ENCODE measurements at regions not wholly inside any gene's neighbourhood (a gene's known extent, or its start where the extent isn't known, plus 50 kb on each side); places are given as distances from the start of the nearest gene placed in this dataset.

DNA sequence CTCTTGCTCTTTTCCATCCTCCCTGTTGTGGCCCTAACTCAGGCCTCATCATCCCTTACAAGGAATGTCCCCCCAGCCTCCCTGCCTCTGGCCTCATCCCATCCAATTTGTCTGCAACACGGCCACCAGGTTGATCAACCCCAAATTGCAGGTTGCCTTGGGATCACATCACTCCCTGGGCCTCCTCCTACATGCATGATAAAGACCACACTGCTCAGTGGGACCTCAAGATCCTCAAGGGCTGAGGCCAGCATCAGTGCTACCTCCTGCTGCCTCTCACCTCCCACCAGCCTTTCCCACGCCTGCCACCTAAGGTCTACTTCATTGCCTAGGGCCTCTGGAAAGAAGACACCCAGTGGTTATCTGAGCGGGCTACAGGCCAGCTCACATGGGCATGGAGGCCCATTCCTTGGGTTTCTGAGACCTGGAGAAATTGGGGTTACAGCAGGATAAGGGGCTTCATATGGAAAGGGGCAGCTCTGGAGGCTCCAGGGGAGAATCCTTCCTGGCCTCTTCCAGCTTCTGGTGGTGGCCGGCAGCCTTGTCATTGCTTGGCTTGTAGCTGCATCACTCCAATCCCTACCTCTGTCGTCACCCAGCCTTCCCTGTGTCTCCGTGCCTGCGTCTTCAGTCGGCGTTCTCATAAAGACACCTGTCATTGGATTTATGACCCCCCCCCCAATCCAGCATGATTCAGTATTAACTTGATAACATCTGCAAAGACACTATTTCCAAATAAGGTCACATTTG, 60.5 kb downstream of the KLHDC7A start:
- H3K4me3 ChIP-seq (ENCODE audit: insufficient read length, low read depth), result no peak overlapping the region
- H3K9me3 ChIP-seq (ENCODE audit: insufficient read depth, low read length), result no peaks in the 10 kb centered on the region
- DNase-seq (ENCODE audit: low read depth, low spot score), result no peak
- no peak for TF ChIP-seq YY1 (IDR thresholded peaks at IDR 0.05; ENCODE audit: insufficient read depth, insufficient read length)
- TF ChIP-seq SUZ12 (IDR thresholded peaks at IDR 0.05; ENCODE audit: extremely low read depth, insufficient read depth, insufficient read length), result no peak
- TF ChIP-seq ZNF274 (IDR thresholded peaks at IDR 0.05; ENCODE audit: low read depth, low read length), result no peak
- no peaks in the 10 kb centered on the region for H3K36me3 ChIP-seq (ENCODE audit: insufficient read depth, insufficient read length, low read length)
- H3K4me1 ChIP-seq (ENCODE audit: insufficient read depth, insufficient read length), result peaks cover 10% of the 10 kb centered on the region
- H3K27me3 ChIP-seq (ENCODE audit: insufficient read depth, insufficient read length), result peaks cover 3% of the 10 kb centered on the region
- no peak overlapping the region for H3K9ac ChIP-seq (ENCODE audit: insufficient read length, low read depth)

DNA sequence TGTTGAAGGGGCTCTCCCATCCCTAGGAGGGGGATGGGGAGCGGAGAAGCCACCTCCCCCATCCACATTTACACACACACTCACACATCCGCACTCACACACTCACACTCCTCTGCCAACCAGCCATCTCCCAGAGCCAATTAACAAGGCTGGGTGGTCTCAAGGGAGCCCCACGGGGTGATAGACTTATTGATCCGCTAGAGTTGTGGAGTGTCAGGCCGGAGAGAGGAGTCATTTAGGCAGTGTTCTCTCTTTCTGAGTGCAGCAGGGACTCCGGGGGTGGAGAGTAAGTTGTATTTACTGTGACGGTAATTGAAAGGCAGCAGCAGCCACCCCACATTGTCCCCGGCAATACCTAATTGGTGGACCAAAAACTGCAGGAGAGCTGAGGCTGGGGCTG, 61.6 kb downstream of the KLHDC7A start:
- Histone ChIP-seq H3K9me3 (ENCODE audit: insufficient read depth, low read length) (no peaks in the 10 kb centered on the region), H3K4me3 (ENCODE audit: insufficient read length, low read depth) (no peak overlapping the region), H3K36me3 (ENCODE audit: insufficient read depth, insufficient read length, low read length) (no peaks in the 10 kb centered on the region), H3K9ac (ENCODE audit: insufficient read length, low read depth) (no peak overlapping the region), H3K27me3 (ENCODE audit: insufficient read depth, insufficient read length) (no peaks in the 10 kb centered on the region), H3K4me1 (ENCODE audit: insufficient read depth, insufficient read length) (peaks cover 10% of the 10 kb centered on the region)
- DNase-seq (ENCODE audit: low read depth, low spot score), result no peak
- TF ChIP-seq SUZ12 (IDR thresholded peaks at IDR 0.05; ENCODE audit: extremely low read depth, insufficient read depth, insufficient read length) (no peak), YY1 (IDR thresholded peaks at IDR 0.05; ENCODE audit: insufficient read depth, insufficient read length) (no peak), ZNF274 (IDR thresholded peaks at IDR 0.05; ENCODE audit: low read depth, low read length) (no peak)

DNA sequence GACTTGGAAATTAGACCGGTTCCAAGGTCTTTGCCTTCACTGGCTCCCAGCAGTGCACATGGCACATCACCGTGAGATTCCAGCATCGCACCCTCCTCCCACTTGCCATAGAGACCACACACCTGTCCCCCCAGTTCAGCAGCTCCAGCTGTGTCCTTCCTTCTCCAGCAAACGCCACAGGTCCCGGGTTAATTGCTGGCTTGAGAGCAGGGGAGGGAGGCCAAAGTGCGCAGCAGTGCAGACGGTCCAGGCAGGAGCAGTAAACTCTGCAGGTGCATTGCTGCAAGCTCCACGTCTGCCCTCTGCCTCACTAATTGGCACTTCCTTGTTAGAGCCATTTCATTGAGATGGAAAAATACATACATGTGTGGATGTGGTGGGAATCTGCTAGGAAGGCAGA, 65.3 kb downstream of the KLHDC7A start:
- H3K27me3 ChIP-seq (ENCODE audit: insufficient read depth, insufficient read length), result no peaks in the 10 kb centered on the region
- TF ChIP-seq YY1 (IDR thresholded peaks at IDR 0.05; ENCODE audit: insufficient read depth, insufficient read length) (no peak), ZNF274 (IDR thresholded peaks at IDR 0.05; ENCODE audit: low read depth, low read length) (no peak), SUZ12 (IDR thresholded peaks at IDR 0.05; ENCODE audit: extremely low read depth, insufficient read depth, insufficient read length) (no peak)
- no peaks in the 10 kb centered on the region for H3K36me3 ChIP-seq (ENCODE audit: insufficient read depth, insufficient read length, low read length)

GRCh38 chr1:18547460-18547859, 66.7 kb downstream of the KLHDC7A start:
- TF ChIP-seq SUZ12 (IDR thresholded peaks at IDR 0.05; ENCODE audit: extremely low read depth, insufficient read depth, insufficient read length), result no peak
- no peak for TF ChIP-seq ZNF274 (IDR thresholded peaks at IDR 0.05; ENCODE audit: low read depth, low read length)
- TF ChIP-seq YY1 (IDR thresholded peaks at IDR 0.05; ENCODE audit: insufficient read depth, insufficient read length), result no peak
- no peaks in the 10 kb centered on the region for H3K36me3 ChIP-seq (ENCODE audit: insufficient read depth, insufficient read length, low read length)
- no peak overlapping the region for H3K9ac ChIP-seq (ENCODE audit: insufficient read length, low read depth)
- H3K4me3 ChIP-seq (ENCODE audit: insufficient read length, low read depth), result no peak overlapping the region
- peak; percentile 68 for DNase-seq (ENCODE audit: low read depth, low spot score)
- no peaks in the 10 kb centered on the region for H3K9me3 ChIP-seq (ENCODE audit: insufficient read depth, low read length)
- H3K4me1 ChIP-seq (ENCODE audit: insufficient read depth, insufficient read length), result peaks cover 17% of the 10 kb centered on the region
- no peaks in the 10 kb centered on the region for H3K27me3 ChIP-seq (ENCODE audit: insufficient read depth, insufficient read length)

More for the DNA sequence above, 65.3 kb downstream of the KLHDC7A start:
- Histone ChIP-seq H3K9me3 (ENCODE audit: insufficient read depth, low read length) (no peaks in the 10 kb centered on the region), H3K9ac (ENCODE audit: insufficient read length, low read depth) (no peak overlapping the region), H3K4me3 (ENCODE audit: insufficient read length, low read depth) (no peak overlapping the region), H3K4me1 (ENCODE audit: insufficient read depth, insufficient read length) (peaks cover 19% of the 10 kb centered on the region)
- no peak for DNase-seq (ENCODE audit: low read depth, low spot score)

GRCh38 chr1:18548643-18549042, 67.9 kb downstream of the KLHDC7A start:
- peaks cover 4% of the 10 kb centered on the region for H3K27me3 ChIP-seq (ENCODE audit: insufficient read depth, insufficient read length)
- DNase-seq (ENCODE audit: low read depth, low spot score), result no peak
- H3K9ac ChIP-seq (ENCODE audit: insufficient read length, low read depth), result no peak overlapping the region

GRCh38 chr1:18549106-18549505, 68.4 kb downstream of the KLHDC7A start:
- Histone ChIP-seq H3K4me3 (ENCODE audit: insufficient read length, low read depth) (no peak overlapping the region), H3K36me3 (ENCODE audit: insufficient read depth, insufficient read length, low read length) (no peaks in the 10 kb centered on the region), H3K27me3 (ENCODE audit: insufficient read depth, insufficient read length) (peaks cover 4% of the 10 kb centered on the region), H3K4me1 (ENCODE audit: insufficient read depth, insufficient read length) (peaks cover 14% of the 10 kb centered on the region), H3K9me3 (ENCODE audit: insufficient read depth, low read length) (no peaks in the 10 kb centered on the region), H3K9ac (ENCODE audit: insufficient read length, low read depth) (no peak overlapping the region)
- TF ChIP-seq ZNF274 (IDR thresholded peaks at IDR 0.05; ENCODE audit: low read depth, low read length) (no peak), SUZ12 (IDR thresholded peaks at IDR 0.05; ENCODE audit: extremely low read depth, insufficient read depth, insufficient read length) (no peak), YY1 (IDR thresholded peaks at IDR 0.05; ENCODE audit: insufficient read depth, insufficient read length) (no peak)
- no peak for DNase-seq (ENCODE audit: low read depth, low spot score)

More at GRCh38 chr1:18548643-18549042, 67.9 kb downstream of the KLHDC7A start:
- Histone ChIP-seq H3K4me1 (ENCODE audit: insufficient read depth, insufficient read length) (peaks cover 14% of the 10 kb centered on the region), H3K36me3 (ENCODE audit: insufficient read depth, insufficient read length, low read length) (no peaks in the 10 kb centered on the region), H3K4me3 (ENCODE audit: insufficient read length, low read depth) (no peak overlapping the region), H3K9me3 (ENCODE audit: insufficient read depth, low read length) (no peaks in the 10 kb centered on the region)
- TF ChIP-seq SUZ12 (IDR thresholded peaks at IDR 0.05; ENCODE audit: extremely low read depth, insufficient read depth, insufficient read length) (no peak), YY1 (IDR thresholded peaks at IDR 0.05; ENCODE audit: insufficient read depth, insufficient read length) (no peak), ZNF274 (IDR thresholded peaks at IDR 0.05; ENCODE audit: low read depth, low read length) (no peak)

DNA sequence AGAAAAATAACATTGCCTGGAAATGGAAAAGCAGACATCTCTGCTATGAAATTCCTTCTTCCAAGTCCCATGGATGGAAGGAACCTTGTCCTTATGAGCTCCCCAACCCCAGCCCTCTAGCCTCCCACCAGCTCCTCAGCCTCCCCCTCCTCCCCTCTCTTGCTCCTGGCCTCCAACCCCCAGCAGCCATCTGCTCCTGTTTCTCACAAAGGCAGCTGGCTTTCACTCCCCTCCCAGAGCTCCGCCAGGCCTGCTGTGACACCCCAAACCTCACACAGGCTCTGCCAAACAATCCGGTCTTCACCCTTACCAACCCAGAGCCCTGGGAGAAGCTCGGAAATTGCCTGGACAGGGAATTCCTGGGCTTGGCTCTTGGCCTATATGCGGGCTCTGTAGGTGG, 69.2 kb downstream of the KLHDC7A start:
- Histone ChIP-seq H3K9me3 (ENCODE audit: insufficient read depth, low read length) (no peaks in the 10 kb centered on the region), H3K9ac (ENCODE audit: insufficient read length, low read depth) (no peak overlapping the region), H3K27me3 (ENCODE audit: insufficient read depth, insufficient read length) (peaks cover 4% of the 10 kb centered on the region), H3K4me1 (ENCODE audit: insufficient read depth, insufficient read length) (peaks cover 14% of the 10 kb centered on the region), H3K4me3 (ENCODE audit: insufficient read length, low read depth) (no peak overlapping the region), H3K36me3 (ENCODE audit: insufficient read depth, insufficient read length, low read length) (no peaks in the 10 kb centered on the region)
- DNase-seq (ENCODE audit: low read depth, low spot score), result no peak
- TF ChIP-seq YY1 (IDR thresholded peaks at IDR 0.05; ENCODE audit: insufficient read depth, insufficient read length) (no peak), SUZ12 (IDR thresholded peaks at IDR 0.05; ENCODE audit: extremely low read depth, insufficient read depth, insufficient read length) (no peak), ZNF274 (IDR thresholded peaks at IDR 0.05; ENCODE audit: low read depth, low read length) (no peak)
